AG08395 (cell line): ENCODE measurements at regions not wholly inside any gene's neighbourhood (a gene's known extent, or its start where the extent isn't known, plus 50 kb on each side); places are given as distances from the start of the nearest gene placed in this dataset.

Experiments used
- DNase-seq: peaks from one replicate; pipeline ENCODE4 v3.0.0; 2012; ENCODE audit warnings: mixed read lengths, low spot score

- no peak for DNase-seq
Observed at GRCh38 chr11:106581399-106581798, 436.9 kb downstream of the GUCY1A2 start.

- DNase-seq: peak; percentile 47
Observed at GRCh38 chr11:106585061-106585460, 433.2 kb downstream of the GUCY1A2 start.

GRCh38 chr11:106594751-106595351 lies 423.4 kb downstream of the GUCY1A2 start:
- DNase-seq: no peak

DNA sequence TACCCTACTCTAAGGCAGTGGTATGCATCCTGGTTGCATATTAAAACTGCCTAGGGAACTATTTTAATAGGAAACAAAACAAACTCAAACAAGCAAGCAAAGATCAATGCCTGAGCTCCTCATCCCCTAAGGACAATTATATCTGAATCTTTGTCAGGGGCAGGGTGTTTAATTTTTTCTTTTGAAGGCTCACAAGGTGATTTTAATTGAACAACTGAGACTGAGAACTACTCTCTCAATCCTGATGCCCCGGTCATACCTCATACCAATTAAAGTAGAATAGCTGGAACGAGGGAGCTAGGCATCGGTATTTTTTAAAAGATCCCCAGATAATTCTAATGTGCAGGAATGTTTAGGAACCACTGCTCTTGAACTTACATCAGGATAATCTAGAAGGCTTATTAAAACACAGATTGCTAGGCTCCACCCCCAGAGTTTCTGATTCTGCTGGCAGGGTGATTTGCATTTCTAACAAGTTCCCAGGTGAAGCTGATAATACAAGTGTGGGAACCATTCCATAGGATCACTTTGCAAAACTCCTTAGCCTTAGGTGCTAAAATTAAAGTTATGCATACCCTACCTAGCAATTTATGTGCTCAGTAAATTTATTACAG lies 416.5 kb downstream of the GUCY1A2 start:
- DNase-seq: no peak

GRCh38 chr11:106608677-106609076 lies 409.6 kb downstream of the GUCY1A2 start:
- peak; percentile 21 for DNase-seq

- DNase-seq: no peak
Observed at GRCh38 chr11:106614262-106614661, 404.0 kb downstream of the GUCY1A2 start.

DNA sequence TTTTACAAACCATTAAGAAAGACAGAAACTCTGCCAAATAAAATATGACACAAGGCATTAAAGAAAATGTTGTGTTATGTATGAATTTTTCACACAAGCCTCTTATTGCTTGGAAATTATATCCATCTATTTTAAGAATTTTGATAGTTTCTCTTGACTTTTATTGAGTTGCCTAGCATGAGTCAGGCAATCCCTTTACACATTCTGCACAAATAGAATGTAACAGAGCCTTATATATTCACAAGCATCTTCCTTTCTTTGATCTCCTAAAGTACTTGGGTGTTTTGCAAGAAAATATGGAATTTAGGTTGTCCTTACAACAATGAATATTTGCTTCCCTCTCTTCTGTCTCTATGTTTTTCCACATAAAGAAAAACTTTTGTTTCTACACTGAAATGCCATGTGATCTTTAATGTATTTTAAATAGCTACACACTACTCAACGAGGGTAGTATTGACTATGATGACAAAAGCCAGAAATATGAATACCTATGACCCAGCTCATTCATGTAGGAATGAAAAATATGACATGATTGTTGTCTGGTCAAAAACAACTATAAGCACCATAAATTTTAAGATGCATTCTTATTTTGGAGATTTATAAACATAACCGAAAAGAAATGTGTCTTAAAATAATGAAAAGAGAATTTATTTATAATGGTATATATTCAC lies 398.8 kb downstream of the GUCY1A2 start:
- DNase-seq: no peak

- DNase-seq: no peak
Observed at GRCh38 chr11:106621484-106621883, 396.8 kb downstream of the GUCY1A2 start.
